Brain microvascular endothelial cell (primary cell): ENCODE measurements at regions not wholly inside any gene's neighbourhood (a gene's known extent, or its start where the extent isn't known, plus 50 kb on each side); places are given as distances from the start of the nearest gene placed in this dataset.

Experiments used
- DNase-seq: peaks from one replicate; pipeline ENCODE4 v3.0.0-alpha.2; 2020
- H3K27ac ChIP-seq: fragments of 250-450 bp; sonication (Bioruptor Pico); 2 replicates; pipeline ENCODE4 v1.5.1; 2020; ENCODE audit warnings: mild to moderate bottlenecking, moderate library complexity
- H3K27me3 ChIP-seq: fragments of 250-450 bp; sonication (Bioruptor Pico); replicated peaks from 2 replicates; pipeline ENCODE4 v1.5.1; 2020; ENCODE audit warnings: mild to moderate bottlenecking
- H3K36me3 ChIP-seq: fragments of 250-450 bp; sonication (Bioruptor Pico); replicated peaks from 2 replicates; pipeline ENCODE4 v1.5.1; 2020; ENCODE audit warnings: mild to moderate bottlenecking
- H3K4me3 ChIP-seq: 2 replicates; pipeline ENCODE4 v1.5.1; 2011; ENCODE audit warnings: low read depth, mild to moderate bottlenecking, control low read depth, low read length, moderate library complexity
- in situ Hi-C: cut with HindIII; loops from 2 replicates; pipeline ENCODE4 v1.10.0; 2017; ENCODE audit warnings: low sequenced_read_pairs, low pct_ligation_motif_present
- TF ChIP-seq, protein P1 (sequence below): IDR thresholded peaks from 2 replicates; pipeline ENCODE4 v1.5.1; 2011; ENCODE audit warnings: low read depth, mild to moderate bottlenecking, moderate library complexity, low read length, control low read depth, inconsistent platforms; ENCODE audit errors: missing control alignments

GRCh38 chr13:40318366-40318765 is 348.1 kb downstream of the FOXO1 start:
- H3K4me3 ChIP-seq, result no peak overlapping the region
- no peaks in the 10 kb centered on the region for H3K36me3 ChIP-seq
- H3K27me3 ChIP-seq, result no peaks in the 10 kb centered on the region
- in situ Hi-C loops, result no loop called here
- no peak overlapping the region for H3K27ac ChIP-seq
- no peak for DNase-seq
- TF ChIP-seq, protein P1, sequence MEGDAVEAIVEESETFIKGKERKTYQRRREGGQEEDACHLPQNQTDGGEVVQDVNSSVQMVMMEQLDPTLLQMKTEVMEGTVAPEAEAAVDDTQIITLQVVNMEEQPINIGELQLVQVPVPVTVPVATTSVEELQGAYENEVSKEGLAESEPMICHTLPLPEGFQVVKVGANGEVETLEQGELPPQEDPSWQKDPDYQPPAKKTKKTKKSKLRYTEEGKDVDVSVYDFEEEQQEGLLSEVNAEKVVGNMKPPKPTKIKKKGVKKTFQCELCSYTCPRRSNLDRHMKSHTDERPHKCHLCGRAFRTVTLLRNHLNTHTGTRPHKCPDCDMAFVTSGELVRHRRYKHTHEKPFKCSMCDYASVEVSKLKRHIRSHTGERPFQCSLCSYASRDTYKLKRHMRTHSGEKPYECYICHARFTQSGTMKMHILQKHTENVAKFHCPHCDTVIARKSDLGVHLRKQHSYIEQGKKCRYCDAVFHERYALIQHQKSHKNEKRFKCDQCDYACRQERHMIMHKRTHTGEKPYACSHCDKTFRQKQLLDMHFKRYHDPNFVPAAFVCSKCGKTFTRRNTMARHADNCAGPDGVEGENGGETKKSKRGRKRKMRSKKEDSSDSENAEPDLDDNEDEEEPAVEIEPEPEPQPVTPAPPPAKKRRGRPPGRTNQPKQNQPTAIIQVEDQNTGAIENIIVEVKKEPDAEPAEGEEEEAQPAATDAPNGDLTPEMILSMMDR, result no peak

DNA sequence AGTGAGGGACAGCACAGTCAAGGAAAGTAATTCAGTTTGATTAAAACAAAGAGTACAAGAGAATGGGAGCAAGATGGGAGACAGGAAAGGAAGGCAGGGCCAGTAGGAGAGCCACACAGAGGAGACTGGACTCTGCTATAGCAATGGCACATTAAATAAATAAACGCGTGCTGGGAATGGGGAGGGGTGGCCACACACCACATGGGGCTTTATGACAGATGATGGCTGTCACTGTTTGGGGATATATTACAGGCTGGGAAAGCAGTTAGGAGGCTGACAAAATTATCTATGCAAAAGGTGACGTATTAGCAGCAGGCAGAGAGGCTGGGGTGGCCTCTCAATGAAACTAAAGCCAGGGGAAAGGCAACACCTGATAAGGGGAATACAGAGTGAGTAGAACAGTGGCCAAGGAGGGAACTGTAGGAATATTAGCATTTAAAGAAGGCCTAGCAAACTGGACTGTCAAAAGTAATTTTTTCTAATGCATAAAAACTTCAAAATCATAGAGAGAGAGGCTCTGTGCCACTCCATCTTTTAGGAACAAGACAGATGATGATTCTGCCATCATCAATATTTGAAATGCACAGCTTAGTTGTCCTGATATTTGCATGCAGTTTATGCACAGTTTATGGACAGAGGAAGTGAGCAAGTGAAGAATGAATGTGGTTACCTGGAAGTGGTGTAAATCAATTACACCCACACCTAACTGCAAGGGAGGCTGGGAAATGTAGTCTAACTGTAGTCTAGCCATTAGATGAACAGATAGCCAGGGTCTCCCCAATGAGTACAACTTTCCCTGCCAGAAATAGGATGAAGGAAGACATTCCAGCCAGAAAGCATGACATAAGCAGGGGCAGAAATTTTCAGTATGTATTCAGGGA is 346.5 kb downstream of the FOXO1 start:
- DNase-seq, result no peak
- no peak overlapping the region for H3K4me3 ChIP-seq
- in situ Hi-C loops, result no loop called here

DNA sequence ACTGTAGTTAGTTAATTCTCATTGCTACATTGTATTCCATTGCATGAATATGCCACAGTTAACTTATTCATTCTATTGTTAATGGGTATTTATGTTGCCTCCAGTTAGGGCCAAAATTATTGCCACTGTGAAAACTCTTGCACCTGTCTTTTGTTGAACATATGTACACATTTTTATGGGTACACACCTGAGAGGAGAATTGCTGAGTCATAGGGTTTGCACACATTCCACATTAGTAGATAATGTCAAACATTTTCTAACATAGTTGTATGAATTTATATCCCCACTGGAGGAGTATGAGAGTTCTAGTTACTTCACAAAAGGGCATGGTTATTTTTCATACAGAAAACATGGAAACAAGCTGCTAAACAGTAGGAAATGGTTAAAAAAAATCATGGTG is 338.4 kb downstream of the FOXO1 start:
- Histone ChIP-seq H3K36me3 (no peaks in the 10 kb centered on the region), H3K27me3 (no peaks in the 10 kb centered on the region), H3K27ac (no peak overlapping the region), H3K4me3 (no peak overlapping the region)
- TF ChIP-seq, protein P1, result no peak
- no peak for DNase-seq
- in situ Hi-C loops, result no loop called here

More for the DNA sequence above, 346.5 kb downstream of the FOXO1 start:
- no peaks in the 10 kb centered on the region for H3K36me3 ChIP-seq
- TF ChIP-seq, protein P1, result no peak
- no peak overlapping the region for H3K27ac ChIP-seq
- no peaks in the 10 kb centered on the region for H3K27me3 ChIP-seq

DNA sequence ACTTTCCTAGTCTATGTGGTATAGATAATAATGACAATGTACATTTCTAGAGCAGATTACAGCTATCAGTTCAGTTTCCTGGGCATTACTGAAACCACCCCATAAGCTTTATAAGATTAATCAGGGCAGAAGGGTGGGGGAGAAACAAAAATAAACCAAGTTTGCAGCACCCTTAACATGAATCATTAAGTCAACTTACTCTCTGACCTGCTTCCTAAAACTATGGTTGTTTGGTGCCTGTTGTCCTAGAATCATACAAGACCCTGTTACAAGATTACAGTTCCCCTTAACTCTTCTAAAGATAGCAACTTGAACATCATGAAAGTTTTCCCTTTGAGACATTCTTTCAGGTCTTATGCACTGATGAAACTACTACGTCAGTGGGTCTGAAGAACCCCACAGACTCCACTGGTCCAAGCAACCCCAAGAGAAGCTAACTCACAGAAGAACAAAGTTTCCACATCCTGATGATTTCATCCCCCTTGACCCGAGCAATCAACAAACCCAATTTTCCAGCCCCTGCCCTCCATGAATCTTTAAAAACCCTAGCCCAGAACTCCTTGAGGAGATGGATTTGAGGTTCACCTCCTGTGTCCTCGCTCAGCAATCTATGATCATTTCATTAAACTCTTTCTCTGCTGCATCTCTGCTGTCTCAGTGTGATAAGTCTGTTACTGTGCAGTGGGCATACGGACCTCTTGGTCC is 336.5 kb downstream of the FOXO1 start:
- TF ChIP-seq, protein P1, result no peak
- peak overlapping the region; percentile 45 for H3K27ac ChIP-seq

GRCh38 chr13:40330950-40331349 is 335.5 kb downstream of the FOXO1 start:
- in situ Hi-C loops, result no loop called here
- Histone ChIP-seq H3K27me3 (no peaks in the 10 kb centered on the region), H3K4me3 (no peak overlapping the region), H3K27ac (no peak overlapping the region), H3K36me3 (no peaks in the 10 kb centered on the region)
- DNase-seq, result no peak
- TF ChIP-seq, protein P1, result no peak

More for the DNA sequence above, 336.5 kb downstream of the FOXO1 start:
- DNase-seq, result peak; percentile 69
- no peaks in the 10 kb centered on the region for H3K27me3 ChIP-seq
- H3K36me3 ChIP-seq, result no peaks in the 10 kb centered on the region
- in situ Hi-C loops, result no loop called here
- H3K4me3 ChIP-seq, result no peak overlapping the region
